Gastroesophageal sphincter (tissue), 4 donors: ENCODE measurements at regions not wholly inside any gene's neighbourhood (a gene's known extent, or its start where the extent isn't known, plus 50 kb on each side); places are given as distances from the start of the nearest gene placed in this dataset.

Experiments
- ATAC-seq: fragments of 150-250 bp; one replicate; pipeline ENCODE4 v1.9.1; 2016; ENCODE audit warnings: mild to moderate bottlenecking, moderate library complexity
- H3K27ac ChIP-seq, 4 donors: fragments of 200-600 bp; sonication (generic) in 3 of 4; 1 replicate in 3 of 4; 2 replicates in 1 of 4; pipeline ENCODE4 v1.5.1; 2016 to 2019
- H3K27me3 ChIP-seq: fragments of 200-600 bp; sonication (generic); one replicate; pipeline ENCODE4 v1.5.1; 2019
- H3K36me3 ChIP-seq, 2 donors: fragments of 200-600 bp; sonication (generic); one replicate each; pipeline ENCODE4 v1.5.1; 2019; ENCODE audit warnings: control low read depth in 1 of 2
- H3K4me1 ChIP-seq, 3 donors: fragments of 200-600 bp; sonication (generic); 1 replicate in 2 of 3; 2 replicates in 1 of 3; pipeline ENCODE4 v1.5.1; 2016 to 2019; ENCODE audit warnings: control low read depth in 2 of 3
- H3K4me3 ChIP-seq, 2 donors: fragments of 200-600 bp; sonication (generic); one replicate each; pipeline ENCODE4 v1.5.1; 2019; ENCODE audit warnings: mild to moderate bottlenecking in 1 of 2, moderate library complexity in 1 of 2
- H3K9me3 ChIP-seq, 3 donors: fragments of 200-600 bp; sonication (generic); one replicate each; pipeline ENCODE4 v1.5.1; 2017 to 2019; ENCODE audit warnings: control low read depth in 2 of 3
- EP300 ChIP-seq: sonication (generic); formaldehyde crosslinking; IDR thresholded peaks from one replicate; pipeline ENCODE4 v1.6.1; 2017; ENCODE audit warnings: antibody characterized with exemption, mild to moderate bottlenecking
- POLR2A ChIP-seq, 2 donors: fragments of 450-650 bp; IDR thresholded peaks; one replicate each; pipeline ENCODE4 v1.6.1; 2017; ENCODE audit warnings: antibody characterized with exemption in 2 of 2, mild to moderate bottlenecking in 2 of 2, moderate library complexity in 1 of 2
- POLR2AphosphoS5 ChIP-seq: sonication (generic); formaldehyde crosslinking; IDR thresholded peaks from one replicate; pipeline ENCODE4 v1.6.1; 2017; ENCODE audit warnings: antibody characterized with exemption
- WGBS, 2 donors: methylation state at CpG; one replicate each; pipeline ENCODE4 v1.1.5; 2018; ENCODE audit warnings: low coverage in 1 of 2; 5-methylcytosine and 5-hydroxymethylcytosine counted together
- TF ChIP-seq, protein P1 (sequence below), 4 experiments: fragments of 200-600 bp in 2 of 4; fragments of 450-650 bp in 2 of 4; sonication (generic) in 1 of 4; IDR thresholded peaks; one replicate each; pipeline ENCODE4 v1.5.1; 2017 to 2019; ENCODE audit warnings: antibody characterized with exemption in 4 of 4, mild to moderate bottlenecking in 2 of 4, moderate library complexity in 2 of 4

DNA sequence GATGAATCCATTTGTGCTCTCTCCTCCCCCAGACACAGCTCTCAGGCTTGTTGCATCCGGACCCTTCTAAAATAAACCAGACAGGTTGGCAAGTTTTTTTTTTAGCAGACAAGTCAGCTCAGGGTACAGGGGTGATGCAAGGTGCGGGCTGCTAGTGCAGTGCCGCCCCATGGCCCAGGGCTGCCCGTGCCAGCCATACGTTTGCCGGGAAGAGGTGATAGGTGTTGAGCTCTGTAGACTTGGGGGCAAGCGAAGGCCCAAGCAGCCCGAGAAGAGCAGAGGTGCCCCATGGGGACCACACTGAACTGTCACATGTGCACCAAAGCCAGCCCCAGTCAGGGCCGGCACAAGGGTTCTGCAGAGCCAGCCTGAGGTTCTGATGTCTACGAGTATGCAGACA lies 57.1 kb upstream of the PDSS1 start:
- WGBS, 2 donors, result 100% methylated on average over 1 of the region's 10 CpGs
- peaks cover 0 to 11% (median 0%) of the 10 kb centered on the region in 3 donors for H3K9me3 ChIP-seq
- ATAC-seq, result no peak
- no peak overlapping the region for H3K4me3 ChIP-seq
- H3K36me3 ChIP-seq, result no peaks in the 10 kb centered on the region
- H3K27ac ChIP-seq, result no peak overlapping the region
- TF ChIP-seq EP300 (no peak), POLR2A (IDR thresholded peaks at IDR 0.05) (no peak), POLR2AphosphoS5 (no peak)
- TF ChIP-seq, protein P1, sequence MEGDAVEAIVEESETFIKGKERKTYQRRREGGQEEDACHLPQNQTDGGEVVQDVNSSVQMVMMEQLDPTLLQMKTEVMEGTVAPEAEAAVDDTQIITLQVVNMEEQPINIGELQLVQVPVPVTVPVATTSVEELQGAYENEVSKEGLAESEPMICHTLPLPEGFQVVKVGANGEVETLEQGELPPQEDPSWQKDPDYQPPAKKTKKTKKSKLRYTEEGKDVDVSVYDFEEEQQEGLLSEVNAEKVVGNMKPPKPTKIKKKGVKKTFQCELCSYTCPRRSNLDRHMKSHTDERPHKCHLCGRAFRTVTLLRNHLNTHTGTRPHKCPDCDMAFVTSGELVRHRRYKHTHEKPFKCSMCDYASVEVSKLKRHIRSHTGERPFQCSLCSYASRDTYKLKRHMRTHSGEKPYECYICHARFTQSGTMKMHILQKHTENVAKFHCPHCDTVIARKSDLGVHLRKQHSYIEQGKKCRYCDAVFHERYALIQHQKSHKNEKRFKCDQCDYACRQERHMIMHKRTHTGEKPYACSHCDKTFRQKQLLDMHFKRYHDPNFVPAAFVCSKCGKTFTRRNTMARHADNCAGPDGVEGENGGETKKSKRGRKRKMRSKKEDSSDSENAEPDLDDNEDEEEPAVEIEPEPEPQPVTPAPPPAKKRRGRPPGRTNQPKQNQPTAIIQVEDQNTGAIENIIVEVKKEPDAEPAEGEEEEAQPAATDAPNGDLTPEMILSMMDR (IDR thresholded peaks at IDR 0.05), result no peak
- no peaks in the 10 kb centered on the region for H3K27me3 ChIP-seq
- no peaks in the 10 kb centered on the region for H3K4me1 ChIP-seq

DNA sequence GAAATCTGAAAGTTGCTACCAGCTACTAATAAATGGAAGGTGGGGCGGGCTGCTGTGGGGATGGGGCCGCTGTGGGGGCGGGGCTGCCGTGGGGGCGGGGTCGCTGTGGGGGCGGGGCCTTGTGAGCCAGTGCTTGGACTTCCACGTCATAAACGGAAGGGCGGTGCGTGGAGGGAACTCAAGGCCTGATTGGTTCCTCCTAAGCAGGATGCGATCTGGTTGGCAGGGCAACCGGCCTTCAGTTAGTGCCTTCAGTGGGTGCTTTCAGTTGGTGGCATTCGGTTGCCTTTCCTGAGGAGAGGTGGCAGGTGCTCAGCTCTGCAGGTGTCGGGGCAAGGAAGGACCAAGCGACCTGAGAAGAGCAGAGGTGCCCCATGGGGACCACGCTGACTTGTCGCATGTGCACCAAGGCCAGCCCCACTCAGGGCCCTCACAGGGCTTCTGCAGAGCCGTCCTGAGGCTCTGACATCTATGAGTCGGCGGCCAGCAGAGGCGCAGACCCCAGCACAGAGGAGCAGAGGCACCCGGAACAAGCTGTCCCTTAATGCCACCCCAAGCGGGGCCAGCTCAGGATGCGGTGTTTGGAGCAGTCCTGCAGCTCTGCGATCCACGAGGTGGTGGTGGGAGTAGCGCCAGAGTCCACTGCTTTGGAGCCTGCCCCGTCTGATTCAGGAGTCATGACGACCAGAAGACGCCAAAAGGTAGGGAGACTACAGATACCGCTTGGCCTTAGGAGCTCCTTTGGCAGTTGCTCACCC lies 54.4 kb upstream of the PDSS1 start:
- peaks cover 0 to 11% (median 0%) of the 10 kb centered on the region in 3 donors for H3K9me3 ChIP-seq
- 100% methylated on average over 1 to 2 of the region's 32 CpGs for WGBS, 2 donors
- TF ChIP-seq POLR2A (IDR thresholded peaks at IDR 0.05), result no peak
- TF ChIP-seq POLR2AphosphoS5, result no peak
- no peak for TF ChIP-seq EP300
- TF ChIP-seq, protein P1 (IDR thresholded peaks at IDR 0.05), result no peak

DNA sequence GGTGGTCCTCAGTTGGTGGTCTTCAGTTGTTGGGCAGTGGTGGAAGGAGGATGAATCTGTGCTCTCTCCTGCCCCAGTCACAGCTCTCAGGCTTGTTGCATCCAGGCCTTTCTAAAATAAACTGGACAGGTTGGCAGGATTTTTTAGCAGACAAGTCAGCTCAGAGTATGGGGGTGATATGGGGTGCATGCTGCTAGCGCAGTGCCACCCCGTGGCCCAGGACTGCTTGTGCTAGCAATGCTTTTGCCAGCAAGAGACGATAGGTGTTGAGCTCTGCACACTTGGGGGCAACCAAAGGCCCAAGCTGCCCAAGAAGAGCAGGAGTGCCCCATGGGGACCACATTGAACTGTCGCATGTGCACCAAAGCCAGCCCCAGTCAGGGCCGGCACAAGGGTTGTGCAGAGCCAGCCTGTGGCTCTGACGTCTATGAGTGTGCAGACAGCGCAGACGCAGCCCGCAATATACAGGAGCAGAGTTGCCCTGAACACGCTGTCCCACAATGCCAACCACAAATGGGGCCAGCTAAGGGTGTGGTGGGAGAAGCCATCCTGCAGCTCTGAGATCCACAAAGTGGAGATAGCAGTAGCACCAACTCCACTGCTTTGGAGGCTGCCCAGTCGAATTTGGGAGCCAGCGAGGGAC lies 49.8 kb upstream of the PDSS1 start:
- no peaks in the 10 kb centered on the region for H3K36me3 ChIP-seq
- no peak overlapping the region for H3K27ac ChIP-seq
- H3K9me3 ChIP-seq, result no peaks in the 10 kb centered on the region
- no peak for ATAC-seq
- no peaks in the 10 kb centered on the region for H3K4me1 ChIP-seq
- H3K4me3 ChIP-seq, result no peak overlapping the region
- no peaks in the 10 kb centered on the region for H3K27me3 ChIP-seq
- WGBS, 2 donors, result no CpG with 5 or more reads among the region's 12 CpGs
- TF ChIP-seq, protein P1 (IDR thresholded peaks at IDR 0.05), result no peak
- TF ChIP-seq POLR2AphosphoS5 (no peak), POLR2A (IDR thresholded peaks at IDR 0.05) (no peak), EP300 (no peak)

More for the DNA sequence above, 54.4 kb upstream of the PDSS1 start:
- ATAC-seq, result no peak
- no peak overlapping the region for H3K4me3 ChIP-seq
- H3K27ac ChIP-seq, result no peak overlapping the region
- H3K27me3 ChIP-seq, result no peaks in the 10 kb centered on the region
- no peaks in the 10 kb centered on the region for H3K4me1 ChIP-seq
- H3K36me3 ChIP-seq, result no peaks in the 10 kb centered on the region
